Endothelial cell of umbilical vein (primary cell): ENCODE measurements at regions not wholly inside any gene's neighbourhood (a gene's known extent, or its start where the extent isn't known, plus 50 kb on each side); places are given as distances from the start of the nearest gene placed in this dataset.

Experiments
- BruUV-seq: library from RNA; stranded (reverse); fragments of 400-500 nt; replicated peaks from 2 replicates; lab custom pipeline; 2021; lab: Mats Ljungman, UMichigan
- CTCF ChIA-PET: fragments of 300-600, 350-600 bp; sonication (Branson Sonifier 250); formaldehyde crosslinking; loops from one replicate; lab custom pipeline; 2021; ENCODE audit warnings: antibody characterized with exemption, inconsistent platforms; lab: Charles Lee
- POLR2A ChIA-PET: fragments of 300-600, 350-600 bp; sonication (Branson Sonifier 250); formaldehyde crosslinking; loops from one replicate; lab custom pipeline; 2021; ENCODE audit warnings: antibody characterized with exemption, inconsistent platforms; lab: Charles Lee
- DNase-seq: peaks from one replicate; pipeline ENCODE4 v3.0.0-alpha.2; 2011; ENCODE audit warnings: low read depth, low spot score
- FAIRE-seq: peaks from 2 replicates; lab custom pipeline; 2011; peaks lifted over from hg19 to GRCh38; lab: Jason Lieb, UNC
- H2AFZ ChIP-seq: 2 replicates; pipeline ENCODE4 v1.6.0; 2012; ENCODE audit warnings: low read depth, low read length, control low read depth, inconsistent platforms
- H3K27ac ChIP-seq: 2 replicates; pipeline ENCODE4 v1.5.1; 2011; ENCODE audit warnings: low read depth, mild to moderate bottlenecking, control low read depth, low read length, moderate library complexity; ENCODE audit not compliant: insufficient read depth
- H3K27me3 ChIP-seq, 2 experiments: 2 replicates each; pipeline versions ENCODE4 v1.6.0 to v1.6.1; 2011; ENCODE audit warnings: low read length in 2 of 2, mixed read lengths in 1 of 2; ENCODE audit not compliant: control insufficient read depth in 2 of 2, insufficient read depth in 2 of 2
- H3K36me3 ChIP-seq, 2 experiments: 2 replicates in 1 of 2; 3 replicates in 1 of 2; pipeline ENCODE4 v1.5.1; 2011; ENCODE audit warnings: low read length in 2 of 2, mild to moderate bottlenecking in 1 of 2, moderate library complexity in 1 of 2; ENCODE audit not compliant: control insufficient read depth in 2 of 2, insufficient read depth in 2 of 2; ENCODE audit errors: extremely low read depth in 1 of 2
- H3K4me1 ChIP-seq: 3 replicates; pipeline ENCODE4 v1.5.1; 2011; ENCODE audit warnings: mild to moderate bottlenecking, low read length; ENCODE audit not compliant: control insufficient read depth, insufficient read depth; ENCODE audit errors: extremely low read depth
- H3K4me2 ChIP-seq: 2 replicates; pipeline ENCODE4 v1.6.1; 2011; ENCODE audit warnings: low read length, control low read depth, mixed read lengths; ENCODE audit not compliant: insufficient read depth
- H3K4me3 ChIP-seq, 3 experiments: fragments of 200-600 bp in 1 of 3; sonication (generic), shearing (Covaris generic) in 1 of 3; replicated peaks in 1 of 3; 2 replicates each; pipeline ENCODE4 v1.5.1; 2011 to 2016; ENCODE audit warnings: control low read depth in 3 of 3, low read length in 3 of 3, mild to moderate bottlenecking in 2 of 3, inconsistent platforms in 1 of 3, low read depth in 1 of 3, moderate library complexity in 1 of 3; ENCODE audit not compliant: insufficient read depth in 1 of 3
- H3K79me2 ChIP-seq: 2 replicates; pipeline ENCODE4 v1.6.0; 2012; ENCODE audit warnings: low read length, inconsistent platforms; ENCODE audit not compliant: control insufficient read depth, insufficient read depth
- H3K9ac ChIP-seq: replicated peaks from 2 replicates; pipeline ENCODE3; 2011; ENCODE audit warnings: low read length, control low read depth; ENCODE audit not compliant: insufficient read depth; ENCODE audit errors: extremely low read depth
- H3K9me1 ChIP-seq: replicated peaks from 3 replicates; pipeline ENCODE4 v1.6.0; 2011; ENCODE audit warnings: mild to moderate bottlenecking, low read length; ENCODE audit not compliant: control insufficient read depth, insufficient read depth; ENCODE audit errors: extremely low read depth
- H3K9me3 ChIP-seq: replicated peaks from 2 replicates; pipeline ENCODE4 v1.5.1; 2012; ENCODE audit warnings: low read length, inconsistent platforms; ENCODE audit not compliant: control insufficient read depth, insufficient read depth
- H4K20me1 ChIP-seq: replicated peaks from 2 replicates; pipeline ENCODE3; 2011; ENCODE audit warnings: mild to moderate bottlenecking, low read length; ENCODE audit not compliant: control insufficient read depth, insufficient read depth; ENCODE audit errors: extremely low read depth
- CTCF ChIP-seq, 2 donors: IDR thresholded peaks; 1 replicate in 1 of 2; 2 replicates in 1 of 2; pipeline ENCODE4 v1.5.1; 2011; ENCODE audit warnings: low read length in 2 of 2, mild to moderate bottlenecking in 2 of 2, moderate library complexity in 2 of 2, control low read depth in 1 of 2, inconsistent platforms in 1 of 2, low read depth in 1 of 2; ENCODE audit not compliant: insufficient read depth in 1 of 2; ENCODE audit errors: extremely low read depth in 1 of 2
- EZH2 ChIP-seq: IDR thresholded peaks from 2 replicates; pipeline ENCODE4 v1.6.1; 2012; ENCODE audit warnings: borderline replicate concordance, low read depth, mild to moderate bottlenecking, moderate library complexity, low read length, inconsistent platforms; ENCODE audit not compliant: severe bottlenecking
- FOS ChIP-seq: IDR thresholded peaks from 2 replicates; pipeline ENCODE4 v1.6.1; 2011; ENCODE audit warnings: mild to moderate bottlenecking, low read length, moderate library complexity, borderline replicate concordance; ENCODE audit not compliant: insufficient read depth
- GATA2 ChIP-seq: IDR thresholded peaks from 2 replicates; pipeline ENCODE4 v1.7.0; 2011; ENCODE audit warnings: low read depth, mild to moderate bottlenecking, moderate library complexity, mixed read lengths, low read length; ENCODE audit not compliant: insufficient read length, insufficient read depth
- JUN ChIP-seq: IDR thresholded peaks from 2 replicates; pipeline ENCODE4 v1.6.1; 2011; ENCODE audit warnings: borderline replicate concordance, low read depth; ENCODE audit not compliant: insufficient read length, insufficient read depth
- MAX ChIP-seq: IDR thresholded peaks from 2 replicates; pipeline ENCODE4 v1.6.1; 2011; ENCODE audit not compliant: insufficient read depth, insufficient read length
- MYC ChIP-seq: IDR thresholded peaks from one replicate; pipeline ENCODE4 v1.6.1; 2011; ENCODE audit warnings: mild to moderate bottlenecking, low read depth, low read length
- POLR2A ChIP-seq: IDR thresholded peaks from 2 replicates; pipeline ENCODE4 v1.6.1; 2012; ENCODE audit warnings: low read depth, mild to moderate bottlenecking, control low read depth, low read length
- POLR2AphosphoS5 ChIP-seq: IDR thresholded peaks from 2 replicates; pipeline ENCODE4 v1.6.1; 2012; ENCODE audit warnings: low read depth, mild to moderate bottlenecking, control low read depth, low read length, moderate library complexity; ENCODE audit not compliant: insufficient read depth
- dilution Hi-C: fragments of 300-500 bp; cut with MboI; formaldehyde crosslinking; loops from one replicate; pipeline ENCODE4 v1.15.0; 2019; ENCODE audit warnings: low sequenced_read_pairs; ENCODE audit not compliant: extremely low pct_ligation_motif_present
- intact Hi-C: fragments of 100-400 bp; cut with micrococcal nuclease; formaldehyde crosslinking; loops from one replicate; pipeline ENCODE4 v1.10.0; 2022

- H3K27me3 ChIP-seq = no peaks in the 10 kb centered on the region
- H3K36me3 ChIP-seq = no peaks in the 10 kb centered on the region
- H2AFZ ChIP-seq = no peak overlapping the region
- FAIRE-seq = no peak
- H4K20me1 ChIP-seq = no peaks in the 10 kb centered on the region
- ChIA-PET POLR2A (no interaction called here), CTCF (no interaction called here)
- no peaks in the 10 kb centered on the region for H3K79me2 ChIP-seq
- no peak overlapping the region for H3K9ac ChIP-seq
- no peak overlapping the region for H3K4me2 ChIP-seq
- no peaks in the 10 kb centered on the region for H3K9me3 ChIP-seq
- no peaks in the 10 kb centered on the region for H3K4me1 ChIP-seq
- H3K4me3 ChIP-seq = no peak overlapping the region
- BruUV-seq = no TSS peak
- H3K9me1 ChIP-seq = no peaks in the 10 kb centered on the region
- no peak overlapping the region for H3K27ac ChIP-seq
- dilution Hi-C loops = no loop called here
- no peak for DNase-seq
- TF ChIP-seq JUN = no peak
- no peak for TF ChIP-seq FOS
- no peak for TF ChIP-seq EZH2
- TF ChIP-seq POLR2AphosphoS5 = no peak
- no peak for TF ChIP-seq GATA2
- TF ChIP-seq MAX = no peak
- TF ChIP-seq CTCF (IDR thresholded peaks at IDR 0.05; ENCODE audit: extremely low read depth in 1 of 2, insufficient read depth in 1 of 2, low read depth in 1 of 2, low read length in 2 of 2) = no peak
- no peak for TF ChIP-seq MYC
- TF ChIP-seq POLR2A = no peak
- intact Hi-C loops = no loop called here
Observed at GRCh38 chr2:102915128-102915527, 153.3 kb downstream of the TMEM182 start.
